Bronchial epithelial cell (primary cell): ENCODE measurements at regions not wholly inside any gene's neighbourhood (a gene's known extent, or its start where the extent isn't known, plus 50 kb on each side); places are given as distances from the start of the nearest gene placed in this dataset.

Experiments
- DNase-seq: peaks from one replicate; pipeline ENCODE4 v3.0.0-alpha.2; 2010; ENCODE audit warnings: low read depth
- FAIRE-seq: peaks from 2 replicates; lab custom pipeline; 2011; peaks lifted over from hg19 to GRCh38; lab: Jason Lieb, UNC
- H3K27me3 ChIP-seq: 2 replicates; pipeline ENCODE4 v1.5.1; 2011; ENCODE audit warnings: low read length; ENCODE audit not compliant: control insufficient read depth, insufficient read depth
- H3K36me3 ChIP-seq: 2 replicates; pipeline ENCODE4 v1.5.1; 2011; ENCODE audit warnings: low read length; ENCODE audit not compliant: control insufficient read depth, insufficient read depth
- H3K4me3 ChIP-seq: 2 replicates; pipeline ENCODE4 v1.5.1; 2011; ENCODE audit warnings: mild to moderate bottlenecking, low read depth, low read length, control low read depth
- TF ChIP-seq, protein P1 (sequence below): IDR thresholded peaks from 2 replicates; pipeline ENCODE4 v1.5.1; 2011; ENCODE audit warnings: mild to moderate bottlenecking, moderate library complexity, low read length, control low read depth, inconsistent platforms; ENCODE audit not compliant: insufficient read depth, severe bottlenecking

- no peak overlapping the region for H3K4me3 ChIP-seq
- no peaks in the 10 kb centered on the region for H3K36me3 ChIP-seq
- no peak for DNase-seq
- no peak for FAIRE-seq
- no peaks in the 10 kb centered on the region for H3K27me3 ChIP-seq
- TF ChIP-seq, protein P1, sequence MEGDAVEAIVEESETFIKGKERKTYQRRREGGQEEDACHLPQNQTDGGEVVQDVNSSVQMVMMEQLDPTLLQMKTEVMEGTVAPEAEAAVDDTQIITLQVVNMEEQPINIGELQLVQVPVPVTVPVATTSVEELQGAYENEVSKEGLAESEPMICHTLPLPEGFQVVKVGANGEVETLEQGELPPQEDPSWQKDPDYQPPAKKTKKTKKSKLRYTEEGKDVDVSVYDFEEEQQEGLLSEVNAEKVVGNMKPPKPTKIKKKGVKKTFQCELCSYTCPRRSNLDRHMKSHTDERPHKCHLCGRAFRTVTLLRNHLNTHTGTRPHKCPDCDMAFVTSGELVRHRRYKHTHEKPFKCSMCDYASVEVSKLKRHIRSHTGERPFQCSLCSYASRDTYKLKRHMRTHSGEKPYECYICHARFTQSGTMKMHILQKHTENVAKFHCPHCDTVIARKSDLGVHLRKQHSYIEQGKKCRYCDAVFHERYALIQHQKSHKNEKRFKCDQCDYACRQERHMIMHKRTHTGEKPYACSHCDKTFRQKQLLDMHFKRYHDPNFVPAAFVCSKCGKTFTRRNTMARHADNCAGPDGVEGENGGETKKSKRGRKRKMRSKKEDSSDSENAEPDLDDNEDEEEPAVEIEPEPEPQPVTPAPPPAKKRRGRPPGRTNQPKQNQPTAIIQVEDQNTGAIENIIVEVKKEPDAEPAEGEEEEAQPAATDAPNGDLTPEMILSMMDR = no peak
Observed at GRCh38 chr10:114726820-114727271, 68.8 kb upstream of the ABLIM1 start.

GRCh38 chr10:114728325-114728724 lies 70.2 kb upstream of the ABLIM1 start:
- H3K36me3 ChIP-seq = no peaks in the 10 kb centered on the region
- DNase-seq (peak; percentile 59), FAIRE-seq (no peak)
- H3K4me3 ChIP-seq = no peak overlapping the region
- TF ChIP-seq, protein P1 = no peak
- H3K27me3 ChIP-seq = no peaks in the 10 kb centered on the region

GRCh38 chr10:114729103-114729659 lies 71.1 kb upstream of the ABLIM1 start:
- FAIRE-seq = no peak
- H3K36me3 ChIP-seq = no peaks in the 10 kb centered on the region
- DNase-seq = no peak
- no peaks in the 10 kb centered on the region for H3K27me3 ChIP-seq
- TF ChIP-seq, protein P1 = no peak
- H3K4me3 ChIP-seq = no peak overlapping the region

DNA sequence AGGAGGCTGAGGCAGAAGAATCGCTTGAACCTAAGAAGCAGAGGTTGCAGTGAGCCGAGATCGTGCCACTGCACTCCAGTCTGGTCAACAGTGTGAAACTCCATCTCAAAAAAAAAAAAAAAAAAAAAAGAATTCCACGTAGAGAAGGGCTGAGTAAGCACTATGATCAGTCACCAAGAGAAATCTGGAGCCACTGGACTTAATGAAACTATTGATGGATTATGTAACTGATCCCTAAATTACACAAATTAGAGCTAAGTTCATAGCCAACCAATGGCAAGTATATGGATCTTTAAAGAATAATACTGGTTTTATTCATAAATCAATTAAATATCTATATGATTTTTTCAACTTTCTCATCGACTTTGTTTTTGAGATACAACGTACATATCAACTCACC lies 72.2 kb upstream of the ABLIM1 start:
- H3K4me3 ChIP-seq = no peak overlapping the region

DNA sequence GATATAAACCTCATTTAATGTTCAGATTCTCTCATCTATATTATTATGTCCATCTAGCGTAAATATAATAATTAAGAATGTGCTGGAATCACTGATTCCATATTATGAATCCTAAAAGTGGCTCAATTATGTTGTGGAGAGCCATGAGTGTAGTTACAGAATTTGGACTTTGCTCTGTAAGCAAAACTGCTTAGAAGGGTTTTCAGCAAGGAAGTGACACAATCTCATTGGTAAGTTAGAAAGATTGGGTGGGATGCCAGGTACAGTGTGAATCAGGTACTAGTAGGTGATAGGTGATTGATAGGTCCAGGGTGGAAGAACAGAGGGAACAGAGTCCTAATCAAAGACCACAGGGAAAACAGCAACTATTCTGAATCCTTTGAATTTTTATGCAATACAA lies 74.9 kb upstream of the ABLIM1 start:
- Histone ChIP-seq H3K36me3 (no peaks in the 10 kb centered on the region), H3K4me3 (no peak overlapping the region), H3K27me3 (no peaks in the 10 kb centered on the region)
- TF ChIP-seq, protein P1 = no peak
- DNase-seq (no peak), FAIRE-seq (no peak)

More for the DNA sequence above, 72.2 kb upstream of the ABLIM1 start:
- TF ChIP-seq, protein P1 = no peak
- no peak for DNase-seq
- FAIRE-seq = no peak
- Histone ChIP-seq H3K27me3 (no peaks in the 10 kb centered on the region), H3K36me3 (no peaks in the 10 kb centered on the region)

DNA sequence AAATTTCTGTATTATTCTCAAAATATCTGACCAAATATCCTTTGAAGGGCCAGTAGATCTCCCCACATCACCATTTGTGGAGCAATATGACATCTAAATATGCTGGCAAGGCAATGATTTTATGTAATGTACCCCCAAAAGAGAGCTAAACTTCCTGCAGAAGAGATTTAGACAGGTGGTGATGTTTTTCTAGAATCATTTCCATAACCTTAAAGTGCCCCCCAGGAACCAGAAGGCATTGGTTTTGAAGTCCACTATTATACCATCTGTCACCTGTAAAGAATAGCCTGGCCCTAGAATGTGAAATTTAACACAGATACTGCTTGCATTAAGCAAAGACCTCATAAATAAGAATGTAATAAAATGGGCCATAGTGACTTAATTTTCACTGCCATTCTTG lies 77.9 kb upstream of the ABLIM1 start:
- no peaks in the 10 kb centered on the region for H3K27me3 ChIP-seq
- no peak for FAIRE-seq
- TF ChIP-seq, protein P1 = no peak
- no peaks in the 10 kb centered on the region for H3K36me3 ChIP-seq
- no peak for DNase-seq
- no peak overlapping the region for H3K4me3 ChIP-seq
